Activated CD4-positive, alpha-beta memory T cell treated with anti-CD3 and anti-CD28 coated beads for 36 hours (primary cell): ENCODE measurements at regions not wholly inside any gene's neighbourhood (a gene's known extent, or its start where the extent isn't known, plus 50 kb on each side); places are given as distances from the start of the nearest gene placed in this dataset.

ENCODE experiments used
- CTCF ChIA-PET: fragments of 350-600 bp; sonication (Branson Sonifier 250); formaldehyde crosslinking; loops from one replicate; lab custom pipeline; 2021; ENCODE audit warnings: antibody characterized with exemption, inconsistent platforms; lab: Charles Lee
- POLR2A ChIA-PET: fragments of 350-600 bp; sonication (Branson Sonifier 250); formaldehyde crosslinking; loops from one replicate; lab custom pipeline; 2021; ENCODE audit warnings: antibody characterized with exemption; lab: Charles Lee
- DNase-seq: peaks from one replicate; pipeline ENCODE4 v3.0.0-alpha.2; 2020
- H3K27ac Mint-ChIP-seq: one replicate; pipeline ENCODE4 v1.8.0; 2021; ENCODE audit warnings: mixed read lengths
- H3K27me3 Mint-ChIP-seq: one replicate; pipeline ENCODE4 v1.8.0; 2021; ENCODE audit warnings: mixed read lengths
- H3K36me3 Mint-ChIP-seq: one replicate; pipeline ENCODE4 v1.8.0; 2021; ENCODE audit warnings: mixed read lengths
- H3K4me1 Mint-ChIP-seq: one replicate; pipeline ENCODE4 v1.8.0; 2021; ENCODE audit warnings: low read depth, mixed read lengths
- H3K4me3 Mint-ChIP-seq: one replicate; pipeline ENCODE4 v1.8.0; 2021; ENCODE audit warnings: mild to moderate bottlenecking, mixed read lengths
- H3K9me3 Mint-ChIP-seq: one replicate; pipeline ENCODE4 v1.8.0; 2021; ENCODE audit warnings: mixed read lengths
- intact Hi-C: fragments of 100-400 bp; cut with micrococcal nuclease; formaldehyde crosslinking; loops from one replicate; pipeline ENCODE4 v1.15.1; 2023

DNA sequence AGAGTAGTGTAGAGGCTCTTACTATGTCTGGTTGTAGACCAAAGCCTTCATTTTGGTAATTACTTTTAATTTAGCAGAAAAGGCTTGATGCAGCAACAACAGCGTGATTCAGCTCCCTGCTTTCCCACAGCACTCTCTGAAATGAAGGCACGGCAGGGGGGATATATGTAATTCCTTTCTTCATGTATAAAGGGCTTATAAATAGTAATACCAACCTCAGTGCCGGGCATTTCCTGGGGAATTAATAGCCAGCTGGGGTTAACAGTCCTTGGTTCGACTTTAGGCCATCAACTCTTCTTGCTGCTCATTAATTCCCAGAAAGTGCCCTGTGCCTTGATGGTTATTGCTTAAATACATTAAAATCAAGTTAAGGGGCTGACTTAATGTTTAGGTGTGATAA lies 669.0 kb downstream of the ZNF674 start:
- intact Hi-C loops: no loop called here
- H3K9me3 Mint-ChIP-seq: no peaks in the 10 kb centered on the region
- no peak overlapping the region for H3K4me3 Mint-ChIP-seq
- H3K27ac Mint-ChIP-seq: no peak overlapping the region
- ChIA-PET CTCF (no interaction called here), POLR2A (no interaction called here)
- no peak for DNase-seq
- H3K36me3 Mint-ChIP-seq: no peaks in the 10 kb centered on the region
- H3K4me1 Mint-ChIP-seq: peaks cover 8% of the 10 kb centered on the region
- H3K27me3 Mint-ChIP-seq: no peaks in the 10 kb centered on the region

DNA sequence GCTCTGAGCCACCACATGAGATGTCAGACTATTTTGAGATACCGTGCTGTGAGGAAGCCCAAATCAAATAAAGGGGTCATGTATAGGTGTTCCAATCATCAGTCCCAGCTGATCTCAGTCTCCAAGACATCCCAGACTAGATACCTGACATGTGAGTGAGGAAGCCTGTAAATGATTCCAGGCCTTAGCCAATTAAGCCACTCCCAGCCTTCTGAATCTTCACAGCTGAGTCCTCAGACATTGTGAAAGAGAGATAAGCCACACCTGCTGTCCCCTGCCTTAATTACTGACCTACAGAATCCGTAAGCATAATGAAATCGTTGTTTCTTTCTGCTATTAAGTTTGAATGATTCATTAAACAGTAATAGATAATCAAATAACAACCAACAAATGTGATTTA lies 671.4 kb downstream of the ZNF674 start:
- H3K27me3 Mint-ChIP-seq: no peaks in the 10 kb centered on the region
- no peaks in the 10 kb centered on the region for H3K9me3 Mint-ChIP-seq
- intact Hi-C loops: no loop called here
- DNase-seq: no peak
- H3K4me3 Mint-ChIP-seq: no peak overlapping the region
- ChIA-PET POLR2A (no interaction called here), CTCF (no interaction called here)
- no peaks in the 10 kb centered on the region for H3K36me3 Mint-ChIP-seq
- H3K27ac Mint-ChIP-seq: no peak overlapping the region
- H3K4me1 Mint-ChIP-seq: peaks cover 7% of the 10 kb centered on the region

DNA sequence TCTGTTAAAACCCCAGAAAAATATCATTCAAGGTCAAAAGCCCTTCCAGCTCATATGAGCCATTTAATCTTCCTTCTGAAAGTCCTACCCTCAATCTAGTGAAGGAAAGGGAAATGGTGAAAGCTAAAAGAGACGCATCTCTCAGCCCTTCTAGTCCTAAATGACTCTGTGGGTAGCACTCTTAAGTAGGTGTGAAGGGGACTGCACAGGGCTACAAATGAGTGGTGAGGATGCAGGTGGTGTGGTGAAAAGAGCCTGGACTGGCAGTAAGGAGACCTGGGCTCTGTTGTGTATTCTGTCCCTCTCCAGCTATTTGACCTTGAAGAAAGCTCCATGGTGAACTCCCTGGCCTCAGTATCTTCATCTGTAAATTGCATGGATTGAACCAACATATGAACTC lies 671.8 kb upstream of the DIPK2B start:
- Mint-ChIP-seq H3K27me3 (no peaks in the 10 kb centered on the region), H3K4me1 (peaks cover 15% of the 10 kb centered on the region), H3K27ac (no peak overlapping the region), H3K9me3 (no peaks in the 10 kb centered on the region), H3K4me3 (no peak overlapping the region), H3K36me3 (no peaks in the 10 kb centered on the region)
- CTCF ChIA-PET: interaction anchor here (0.7 kb wide), 1 partner anchor 21 kb away, joined by 3 read pairs; no protein-coding TSS in a partner anchor
- POLR2A ChIA-PET: no interaction called here
- peak; percentile 19 for DNase-seq
- intact Hi-C loops: no loop called here

DNA sequence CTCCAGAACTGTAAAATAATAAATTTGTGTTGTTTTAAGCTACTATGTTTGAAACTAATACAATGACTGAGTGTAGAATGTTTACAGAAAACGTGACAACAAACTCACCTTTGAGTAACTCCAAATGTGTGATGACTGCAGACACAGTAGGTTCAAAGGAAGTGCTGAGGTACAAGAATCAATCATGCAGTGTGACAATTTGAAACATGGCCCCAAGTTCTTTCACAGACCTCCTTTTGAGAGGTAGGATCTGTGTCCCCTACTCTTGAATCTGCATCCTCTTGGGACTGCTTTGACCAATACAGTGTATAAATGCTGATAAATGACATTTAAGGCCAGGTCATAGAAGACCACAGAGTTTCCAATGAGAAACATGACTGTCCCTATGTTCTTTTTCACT lies 667.7 kb upstream of the DIPK2B start:
- CTCF ChIA-PET: no interaction called here
- Mint-ChIP-seq H3K36me3 (no peaks in the 10 kb centered on the region), H3K27me3 (no peaks in the 10 kb centered on the region), H3K27ac (peak overlapping the region; percentile 9), H3K4me1 (peaks cover 15% of the 10 kb centered on the region), H3K4me3 (no peak overlapping the region), H3K9me3 (no peaks in the 10 kb centered on the region)
- intact Hi-C loops: loop anchor here (1.0 kb wide), 1 partner anchor 15 kb away; no protein-coding TSS in a partner anchor
- POLR2A ChIA-PET: no interaction called here
- no peak for DNase-seq

DNA sequence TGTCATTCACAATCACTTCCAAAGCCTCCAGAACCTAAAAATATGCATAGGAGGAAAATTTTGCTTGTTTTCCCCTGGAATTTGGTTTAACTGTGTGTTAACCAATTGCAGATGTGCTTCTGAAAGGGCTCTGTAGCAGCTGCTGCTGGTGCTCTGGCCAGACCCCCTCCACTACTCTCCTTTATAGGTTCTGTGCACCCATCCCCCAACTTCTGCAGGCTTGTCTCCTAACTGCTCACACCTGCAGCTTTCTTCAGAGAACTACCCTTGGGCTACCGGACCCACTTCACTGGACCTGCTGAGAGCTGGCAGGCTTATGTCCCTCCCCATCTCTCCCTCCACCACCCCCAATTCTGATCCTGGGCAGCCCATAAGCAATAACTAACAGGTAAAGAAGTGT lies 662.1 kb upstream of the DIPK2B start:
- H3K27ac Mint-ChIP-seq: no peak overlapping the region
- intact Hi-C loops: no loop called here
- POLR2A ChIA-PET: no interaction called here
- H3K36me3 Mint-ChIP-seq: no peaks in the 10 kb centered on the region
- H3K4me1 Mint-ChIP-seq: peaks cover under 1% of the 10 kb centered on the region
- no peaks in the 10 kb centered on the region for H3K9me3 Mint-ChIP-seq
- no peak for DNase-seq
- H3K4me3 Mint-ChIP-seq: no peak overlapping the region
- H3K27me3 Mint-ChIP-seq: no peaks in the 10 kb centered on the region
- CTCF ChIA-PET: no interaction called here

DNA sequence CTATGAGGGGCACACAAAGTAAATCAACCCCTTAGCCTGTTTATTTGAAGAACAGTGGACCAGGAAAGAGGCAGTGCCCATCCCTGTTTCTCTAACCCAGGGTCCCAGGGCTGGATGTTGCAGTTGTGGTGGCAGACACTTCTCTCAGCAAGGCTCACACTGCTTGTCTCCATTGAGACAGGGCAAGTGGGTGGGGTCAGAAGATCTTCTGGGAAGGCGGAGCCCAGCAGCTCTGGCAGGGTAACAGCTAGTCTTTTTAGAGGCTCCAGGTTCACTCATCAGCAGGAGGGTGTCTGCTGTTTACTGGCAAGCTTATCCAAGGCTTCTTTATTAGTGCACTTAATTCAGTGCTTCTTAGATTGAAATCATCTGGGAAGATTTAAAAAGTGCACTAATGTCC lies 659.8 kb upstream of the DIPK2B start:
- CTCF ChIA-PET: no interaction called here
- no peaks in the 10 kb centered on the region for H3K4me1 Mint-ChIP-seq

DNA sequence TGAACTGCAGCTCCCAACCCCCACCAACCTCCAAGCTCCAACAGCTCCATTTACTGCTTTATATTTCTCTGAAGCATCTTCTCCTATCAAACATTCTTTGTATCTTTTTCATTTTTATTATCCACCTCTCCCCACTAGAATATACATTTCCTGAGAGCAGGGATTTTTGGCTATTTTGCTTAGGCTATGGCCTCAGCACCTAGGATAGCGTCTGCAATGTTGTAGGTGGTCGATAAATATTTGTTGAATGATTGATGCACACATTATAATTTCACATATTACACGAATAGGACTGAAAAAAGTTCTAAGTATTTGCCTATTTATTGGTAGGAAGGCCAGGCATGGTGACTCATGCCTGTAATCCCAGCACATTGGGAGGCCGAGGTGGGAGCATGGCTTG lies 658.7 kb upstream of the DIPK2B start:
- CTCF ChIA-PET: no interaction called here
- Mint-ChIP-seq H3K9me3 (no peaks in the 10 kb centered on the region), H3K27ac (no peak overlapping the region), H3K4me1 (peaks cover 5% of the 10 kb centered on the region), H3K4me3 (no peak overlapping the region), H3K27me3 (no peaks in the 10 kb centered on the region), H3K36me3 (no peaks in the 10 kb centered on the region)
- DNase-seq: no peak
- intact Hi-C loops: loop anchor here (10.0 kb wide), 1 partner anchor 345 kb away; no protein-coding TSS in a partner anchor
- POLR2A ChIA-PET: no interaction called here

More for the DNA sequence above, 659.8 kb upstream of the DIPK2B start:
- H3K4me3 Mint-ChIP-seq: no peak overlapping the region
- no peaks in the 10 kb centered on the region for H3K36me3 Mint-ChIP-seq
- no peak overlapping the region for H3K27ac Mint-ChIP-seq
- peak; percentile 11 for DNase-seq
- no peaks in the 10 kb centered on the region for H3K9me3 Mint-ChIP-seq
- intact Hi-C loops: no loop called here
- no peaks in the 10 kb centered on the region for H3K27me3 Mint-ChIP-seq
- POLR2A ChIA-PET: no interaction called here

DNA sequence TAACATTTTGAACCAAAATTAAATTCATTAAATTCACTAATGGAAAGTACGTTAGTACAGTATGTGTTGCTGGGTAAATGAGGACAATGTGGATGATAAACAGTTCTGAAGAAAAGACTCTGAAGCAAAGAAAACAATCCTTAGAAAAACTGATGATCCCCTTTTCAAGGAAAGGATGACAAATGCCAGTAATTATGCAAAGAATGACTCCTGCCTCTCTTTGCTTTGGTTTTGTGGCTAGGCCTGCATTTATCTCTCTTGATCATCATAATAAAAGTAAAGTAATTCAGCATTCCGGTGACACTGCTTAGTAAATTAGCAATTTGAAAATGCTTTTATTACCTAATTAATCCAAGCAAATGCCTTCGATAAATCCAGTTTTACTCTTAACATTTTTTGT lies 652.2 kb upstream of the DIPK2B start:
- Mint-ChIP-seq H3K9me3 (no peaks in the 10 kb centered on the region), H3K4me3 (peak overlapping the region; percentile 50), H3K36me3 (peaks cover 23% of the 10 kb centered on the region), H3K27ac (peak overlapping the region; percentile 90), H3K27me3 (no peaks in the 10 kb centered on the region), H3K4me1 (peaks cover 33% of the 10 kb centered on the region)
- DNase-seq: no peak
- ChIA-PET POLR2A (interaction anchor here (1.1 to 2.4 kb wide), 2 partner anchors 37 to 46 kb away, joined by 3 to 14 read pairs; no protein-coding TSS in a partner anchor), CTCF (no interaction called here)
- intact Hi-C loops: loop anchor here (1.0 to 10.0 kb wide), 8 partner anchors 15 to 524 kb away; no protein-coding TSS in a partner anchor

DNA sequence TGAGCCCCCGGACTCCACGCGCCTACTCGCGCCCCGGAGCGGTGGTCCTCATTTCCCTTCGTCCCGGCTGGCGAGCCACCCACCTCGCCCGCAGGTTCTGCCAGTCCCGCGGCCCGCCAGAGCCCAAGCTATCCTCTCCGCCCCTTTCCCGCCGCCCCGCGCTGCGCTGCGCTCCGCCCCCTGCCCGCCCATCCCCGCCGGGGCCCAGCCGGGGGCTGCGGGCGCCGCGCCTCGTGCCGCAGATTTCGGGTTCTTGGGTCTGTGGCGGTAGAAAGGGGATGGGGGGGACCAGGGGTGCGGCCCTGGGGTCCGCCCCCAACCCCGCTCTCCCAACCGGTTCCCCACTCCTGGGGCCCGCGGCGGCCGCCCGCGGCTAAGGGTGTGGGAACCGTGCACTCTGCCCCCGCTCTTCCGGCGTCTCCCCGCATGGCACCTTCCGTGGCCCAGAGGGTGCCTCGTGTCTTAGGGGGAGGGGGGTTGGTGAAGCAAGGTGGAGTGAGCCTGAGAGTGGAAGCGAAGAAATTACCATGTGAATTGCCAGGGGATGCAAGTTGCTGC lies 650.8 kb upstream of the DIPK2B start:
- intact Hi-C loops: loop anchor here (2.0 to 10.0 kb wide), 7 partner anchors 139 to 526 kb away; no protein-coding TSS in a partner anchor
- peak; percentile 73 for DNase-seq
- Mint-ChIP-seq H3K9me3 (no peaks in the 10 kb centered on the region), H3K27me3 (no peaks in the 10 kb centered on the region), H3K4me1 (peaks cover 35% of the 10 kb centered on the region), H3K27ac (peak overlapping the region; percentile 99), H3K36me3 (peaks cover 30% of the 10 kb centered on the region), H3K4me3 (peak overlapping the region; percentile 95)
- CTCF ChIA-PET: interaction anchor here (0.8 to 0.9 kb wide), 2 partner anchors 21 to 49 kb away, joined by 3 read pairs; no protein-coding TSS in a partner anchor
- POLR2A ChIA-PET: interaction anchor here (0.7 to 4.3 kb wide), 7 partner anchors 9 to 141 kb away, joined by 3 to 64 read pairs (median 7); no protein-coding TSS in a partner anchor

DNA sequence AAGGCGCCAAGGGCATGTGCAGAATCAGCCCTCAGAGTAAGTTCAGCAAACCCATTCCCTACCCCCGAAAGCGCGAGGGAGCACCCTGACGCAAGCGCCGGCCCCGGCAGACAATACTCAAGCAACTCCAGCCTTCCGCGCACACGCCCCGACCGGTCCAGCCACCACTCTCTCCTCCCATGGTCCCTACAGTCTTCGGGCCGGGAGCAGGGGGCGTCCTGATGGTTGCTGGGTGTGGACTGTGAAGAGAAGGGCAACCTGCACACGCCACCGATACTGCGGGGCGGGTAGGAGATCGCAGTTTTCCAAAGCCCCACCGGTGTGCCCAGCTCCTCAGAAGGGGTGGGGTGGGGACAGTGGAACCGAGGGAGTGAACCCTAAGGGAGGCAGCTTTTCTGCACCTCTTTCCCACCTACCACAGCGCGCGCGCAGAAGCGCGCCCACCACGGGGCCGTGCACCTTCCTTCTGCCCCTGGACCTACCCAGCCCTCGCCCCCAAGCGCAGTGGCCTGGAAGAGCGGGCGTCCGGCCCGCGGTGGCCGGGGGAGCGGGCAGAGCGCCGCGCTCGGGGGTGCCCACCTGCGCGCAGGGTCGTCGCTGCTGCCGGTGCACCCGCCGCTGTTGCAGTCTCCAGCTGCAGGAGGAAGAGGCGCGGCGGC lies 650.2 kb upstream of the DIPK2B start:
- ChIA-PET POLR2A (interaction anchor here (0.7 to 4.3 kb wide), 9 partner anchors 9 to 141 kb away, joined by 3 to 64 read pairs (median 6); no protein-coding TSS in a partner anchor), CTCF (interaction anchor here (0.9 kb wide), 1 partner anchor 49 kb away, joined by 3 read pairs; no protein-coding TSS in a partner anchor)
- Mint-ChIP-seq H3K27ac (peak overlapping the region; percentile 99), H3K36me3 (peaks cover 34% of the 10 kb centered on the region), H3K4me1 (peaks cover 38% of the 10 kb centered on the region), H3K9me3 (no peaks in the 10 kb centered on the region), H3K4me3 (peak overlapping the region; percentile 95), H3K27me3 (no peaks in the 10 kb centered on the region)
- peak; percentile 43 for DNase-seq
- intact Hi-C loops: loop anchor here (2.0 to 10.0 kb wide), 7 partner anchors 139 to 526 kb away; no protein-coding TSS in a partner anchor

DNA sequence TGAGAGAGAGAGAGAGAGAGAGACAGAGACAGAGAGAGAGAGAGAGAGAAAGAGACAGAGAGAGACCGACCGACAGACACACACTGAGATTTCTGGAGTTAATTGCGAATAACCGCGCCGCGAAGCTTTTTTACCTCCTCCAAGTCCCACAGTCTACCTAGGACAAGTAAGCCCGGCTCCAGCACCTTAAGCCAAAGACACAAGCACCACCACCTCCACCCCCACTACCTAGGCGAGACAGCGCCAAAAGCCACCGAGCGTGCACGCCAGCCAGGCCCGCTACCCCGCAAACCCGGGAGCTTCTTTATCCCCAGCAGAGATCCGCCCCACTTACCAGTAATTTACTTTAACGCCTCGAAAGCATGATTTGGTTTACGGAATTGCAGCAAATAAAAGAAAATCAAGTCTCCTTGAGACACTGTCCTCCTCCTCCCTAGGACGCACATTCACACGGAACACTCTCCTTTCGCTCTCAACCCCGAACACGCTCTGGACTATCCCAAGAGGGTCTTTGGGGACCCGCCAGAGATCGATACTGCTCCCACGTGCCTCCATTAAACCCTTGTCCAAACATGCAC lies 649.6 kb upstream of the DIPK2B start:
- ChIA-PET POLR2A (interaction anchor here (1.1 to 4.3 kb wide), 8 partner anchors 8 to 140 kb away, joined by 3 to 64 read pairs (median 6); no protein-coding TSS in a partner anchor), CTCF (interaction anchor here (2.3 kb wide), 1 partner anchor 48 kb away, joined by 9 read pairs; no protein-coding TSS in a partner anchor)
- Mint-ChIP-seq H3K27me3 (no peaks in the 10 kb centered on the region), H3K36me3 (peaks cover 37% of the 10 kb centered on the region), H3K4me1 (peaks cover 41% of the 10 kb centered on the region), H3K27ac (peak overlapping the region; percentile 99), H3K4me3 (peak overlapping the region; percentile 95), H3K9me3 (no peaks in the 10 kb centered on the region)
- DNase-seq: peak; percentile 49
- intact Hi-C loops: loop anchor here (2.0 to 10.0 kb wide), 7 partner anchors 138 to 527 kb away; no protein-coding TSS in a partner anchor
